Stimulated activated CD8-positive, alpha-beta memory T cell treated with anti-CD3 and anti-CD28 coated beads, Interleukin-15, amount 100 ng/mL, for 24 hours (primary cell): ENCODE measurements at regions not wholly inside any gene's neighbourhood (a gene's known extent, or its start where the extent isn't known, plus 50 kb on each side); places are given as distances from the start of the nearest gene placed in this dataset.

Source experiments
- DNase-seq: peaks from one replicate; pipeline ENCODE4 v3.0.0-alpha.2; 2020; ENCODE audit warnings: low read depth

GRCh38 chr19:34109596-34109995 is 62.7 kb upstream of the LSM14A start:
- no peak for DNase-seq

GRCh38 chr19:34118879-34119748 is 53.2 kb upstream of the LSM14A start:
- no peak for DNase-seq

GRCh38 chr19:34120141-34120540 is 52.2 kb upstream of the LSM14A start:
- DNase-seq: no peak

GRCh38 chr19:34120846-34121639 is 51.3 kb upstream of the LSM14A start:
- DNase-seq: no peak
